HL-60/S4 treated with retinoic acid at 250 ng/mL for 4 days and 3 days (cell line): ENCODE measurements at regions not wholly inside any gene's neighbourhood (a gene's known extent, or its start where the extent isn't known, plus 50 kb on each side); places are given as distances from the start of the nearest gene placed in this dataset.

Experiments
- in situ Hi-C: fragments of 300-500 bp; cut with MboI; formaldehyde crosslinking; loops from 2 replicates; pipeline ENCODE4 v1.7.0; 2022; ENCODE audit warnings: low sequenced_read_pairs

GRCh38 chr5:14019768-14020290 lies 75.3 kb upstream of the DNAH5 start:
- in situ Hi-C loops = no loop called here

DNA sequence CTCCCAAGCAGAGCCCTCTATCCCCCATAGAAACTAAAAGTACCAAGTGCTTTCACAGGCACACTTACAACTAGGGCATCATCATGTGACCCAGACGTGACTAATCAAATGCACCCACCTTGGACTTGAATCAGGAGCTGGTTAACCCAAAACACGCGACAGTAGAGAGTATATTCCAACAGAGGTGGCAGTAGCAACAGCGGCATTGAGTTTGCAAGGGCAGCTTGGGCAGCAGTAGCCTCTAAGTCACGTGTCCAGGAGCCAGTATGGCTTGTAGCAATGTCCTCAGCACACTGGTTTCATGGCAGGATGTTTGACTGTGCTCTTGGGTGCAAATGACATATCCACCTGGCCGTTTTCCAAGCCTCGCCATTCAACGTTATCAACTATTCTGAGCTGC lies 73.4 kb upstream of the DNAH5 start:
- in situ Hi-C loops = no loop called here

DNA sequence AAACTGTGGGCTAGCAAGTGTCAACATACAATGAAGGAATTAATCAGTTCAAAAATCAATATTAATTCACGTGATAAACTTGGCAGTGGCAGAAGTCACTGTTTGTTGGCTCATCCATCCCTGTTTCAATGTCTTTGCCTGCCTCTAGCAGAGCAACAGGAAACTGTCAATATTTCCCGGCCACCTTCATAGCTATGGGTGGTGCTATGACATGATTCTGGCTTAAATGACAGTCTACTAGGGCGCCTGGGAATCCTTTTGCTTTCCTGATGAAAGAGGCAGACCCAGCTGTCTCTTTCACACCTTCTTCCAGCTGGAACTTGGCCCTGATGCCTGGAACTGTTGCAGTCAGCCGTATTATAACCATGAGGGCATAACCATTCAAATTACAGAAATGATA lies 72.1 kb upstream of the DNAH5 start:
- in situ Hi-C loops = no loop called here

DNA sequence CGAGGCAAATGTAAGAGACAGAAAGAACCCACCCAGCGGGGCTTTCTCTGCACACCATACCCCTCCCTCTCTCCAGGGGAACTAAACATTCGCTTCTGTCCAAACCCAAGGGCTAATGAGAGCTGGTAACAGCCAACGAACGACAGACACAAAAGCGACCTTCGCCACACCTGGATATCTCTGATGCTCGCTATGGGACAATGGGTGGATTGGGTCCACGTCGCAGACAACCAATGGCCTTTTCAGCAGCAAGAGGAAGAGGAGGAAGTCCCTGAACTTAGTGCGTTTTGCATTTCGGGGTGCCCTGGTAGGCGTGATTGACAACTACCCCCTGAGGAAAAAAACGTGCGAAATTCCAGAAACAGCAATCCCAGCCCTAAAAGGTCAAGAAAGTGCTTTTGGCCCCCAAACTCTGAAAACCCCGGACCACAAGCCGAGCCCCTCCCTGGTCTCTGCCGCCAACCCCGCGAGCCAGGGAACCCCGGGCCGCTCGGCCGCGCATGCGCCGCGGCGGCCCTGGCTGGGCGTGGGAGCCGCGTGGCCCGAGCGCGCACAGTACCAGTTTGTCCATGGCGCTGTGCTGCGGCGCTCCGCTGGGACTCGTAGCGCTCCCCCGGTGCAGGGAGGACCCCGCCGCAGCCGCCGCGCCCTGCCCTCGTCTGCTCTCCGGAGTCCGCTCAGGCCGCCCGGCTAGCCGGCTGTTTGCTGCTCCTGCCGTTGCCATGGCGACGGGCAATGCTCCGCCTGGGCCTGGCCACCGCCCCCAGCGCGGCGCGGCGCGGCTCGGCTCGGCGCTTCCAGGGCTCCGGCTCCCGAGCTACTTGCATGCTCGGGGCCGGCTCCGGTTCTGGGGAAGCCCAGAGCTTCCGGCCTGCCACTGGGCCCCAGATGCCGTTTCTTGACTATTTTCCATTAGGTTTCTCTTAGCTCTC lies 66.9 kb upstream of the DNAH5 start:
- in situ Hi-C loops = no loop called here

GRCh38 chr5:14009575-14009974 lies 65.1 kb upstream of the DNAH5 start:
- in situ Hi-C loops = no loop called here

DNA sequence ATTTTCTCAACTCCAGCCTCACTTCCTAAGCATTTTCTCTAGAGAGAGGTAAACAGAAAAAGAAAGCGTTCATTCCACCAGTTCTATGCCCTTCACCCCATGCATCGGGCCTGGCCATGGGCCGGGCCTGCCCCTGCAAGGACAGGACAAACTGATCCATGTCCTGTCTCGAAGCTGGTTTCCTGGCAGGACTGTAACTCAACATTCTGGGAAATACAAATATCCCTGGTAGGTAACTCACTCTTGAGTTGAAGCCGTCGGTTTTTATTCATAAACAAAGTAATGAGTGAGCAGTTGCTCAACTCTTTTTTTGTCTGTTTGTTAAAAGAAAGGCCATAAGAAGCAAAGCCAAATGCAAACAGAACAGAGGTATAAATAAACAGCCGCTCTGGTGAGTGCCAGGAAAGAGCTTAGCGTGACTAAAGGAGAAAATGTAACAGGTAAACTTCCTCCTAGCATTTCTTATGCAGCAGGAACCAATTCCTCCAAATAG lies 64.4 kb upstream of the DNAH5 start:
- in situ Hi-C loops = no loop called here

GRCh38 chr5:14006823-14007520 lies 62.5 kb upstream of the DNAH5 start:
- in situ Hi-C loops = no loop called here

DNA sequence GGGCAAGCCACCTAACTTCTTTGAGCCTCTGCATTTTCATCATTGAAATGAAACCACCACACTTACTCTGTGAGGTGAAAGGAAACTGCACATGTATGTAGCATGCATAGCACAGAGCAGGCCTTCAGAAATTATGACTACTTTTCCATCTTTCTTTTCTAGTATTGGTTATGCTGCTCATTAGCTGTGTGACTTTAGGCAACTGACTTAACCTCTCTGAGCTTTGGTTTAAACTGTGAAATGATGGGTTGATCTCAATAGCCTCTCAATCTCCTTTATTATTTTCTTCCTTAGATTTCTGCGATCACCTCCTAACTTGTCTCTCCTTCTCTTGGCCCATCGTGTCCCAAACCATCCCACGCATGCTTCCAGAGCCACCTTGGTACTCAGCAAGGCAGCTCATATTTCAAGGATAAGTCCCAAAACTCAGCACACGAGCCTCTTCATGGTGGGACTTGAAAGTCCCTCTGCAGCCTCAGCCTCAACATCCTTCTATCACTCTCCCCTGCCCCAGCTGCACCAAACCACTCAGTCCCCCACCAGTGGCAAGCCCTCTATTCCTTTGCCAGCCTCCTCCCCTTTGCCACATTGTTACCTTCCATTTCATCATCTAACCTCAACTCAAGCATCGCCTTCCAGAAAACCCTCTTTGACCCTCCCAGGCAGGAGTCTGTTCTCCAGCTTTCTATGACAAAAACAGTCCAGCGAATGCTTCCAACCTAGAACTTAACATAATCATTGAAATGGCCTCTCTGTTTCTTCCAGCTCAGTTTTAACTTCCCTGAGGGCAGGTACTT lies 60.3 kb upstream of the DNAH5 start:
- in situ Hi-C loops = no loop called here

DNA sequence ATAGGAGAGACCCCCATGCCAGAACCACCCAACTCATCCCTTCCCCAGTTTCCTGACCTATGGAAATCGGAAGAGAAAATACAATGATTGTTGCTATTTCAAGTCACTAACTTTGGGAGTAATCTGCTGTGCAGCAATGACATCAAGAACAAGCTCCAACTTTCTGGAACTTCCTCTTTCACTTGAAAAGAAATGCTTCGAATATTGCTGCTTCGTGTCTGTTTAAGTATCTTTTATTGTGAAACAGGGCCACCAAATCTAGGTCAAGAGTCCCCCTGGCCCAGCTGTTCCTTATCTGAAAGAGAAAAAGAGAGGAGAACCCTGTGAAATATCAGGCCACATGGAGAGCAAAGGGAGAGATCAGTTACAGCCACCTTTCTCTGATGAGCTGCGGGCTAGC lies 59.4 kb upstream of the DNAH5 start:
- in situ Hi-C loops = no loop called here

GRCh38 chr5:14003513-14003912 lies 59.0 kb upstream of the DNAH5 start:
- in situ Hi-C loops = no loop called here

DNA sequence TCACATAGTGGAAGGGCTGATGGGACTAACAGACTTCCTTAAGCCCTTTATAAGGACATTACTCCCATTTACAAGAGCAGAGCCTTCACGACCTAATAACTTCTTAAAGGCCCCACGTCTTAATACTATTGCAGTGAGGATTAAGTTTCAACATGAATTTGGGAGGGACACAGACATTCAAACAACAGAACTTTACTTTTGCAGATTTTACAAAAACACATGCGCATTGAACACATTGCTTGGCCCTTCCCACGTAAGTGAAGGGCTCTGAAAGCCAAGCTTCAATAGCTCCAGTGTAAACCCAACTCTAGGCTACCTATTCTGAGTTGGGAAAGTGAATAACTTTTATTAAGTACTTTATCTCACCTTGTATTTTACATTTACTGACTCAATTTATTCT lies 53.8 kb upstream of the DNAH5 start:
- in situ Hi-C loops = loop anchor here (25.0 kb wide), 1 partner anchor 639 kb away; no protein-coding TSS in a partner anchor

GRCh38 chr5:13997514-13997913 lies 53.0 kb upstream of the DNAH5 start:
- in situ Hi-C loops = loop anchor here (25.0 kb wide), 1 partner anchor 640 kb away; no protein-coding TSS in a partner anchor

DNA sequence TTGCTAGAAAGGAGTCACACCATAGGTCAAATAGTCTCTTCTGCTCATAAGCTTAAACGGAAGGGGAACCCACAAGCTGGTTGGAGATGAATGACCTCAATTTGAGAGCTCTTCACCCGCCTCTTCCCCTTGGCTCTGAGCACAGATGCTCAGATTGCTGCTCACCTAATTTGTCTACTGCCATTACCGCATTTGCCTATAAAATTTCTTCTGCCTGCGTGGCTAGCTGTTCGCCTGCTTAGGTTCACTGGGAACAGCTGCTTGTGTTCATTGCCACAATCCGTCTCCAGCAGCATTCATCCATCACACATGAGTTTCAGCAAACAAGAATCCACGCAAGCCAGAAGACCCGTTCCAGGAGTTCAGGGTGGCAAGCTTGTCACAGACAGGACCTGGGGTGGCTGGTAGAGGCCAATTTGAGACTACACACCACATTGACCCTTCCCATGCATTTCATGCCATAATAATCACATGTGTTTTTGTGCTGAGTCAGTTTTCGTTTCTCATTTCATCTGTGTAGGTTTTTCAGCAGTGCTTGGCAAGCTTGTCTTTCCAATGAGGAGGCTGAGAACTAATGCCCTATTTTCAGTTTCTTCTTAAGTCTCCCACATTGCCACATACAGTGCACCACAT lies 50.2 kb upstream of the DNAH5 start:
- in situ Hi-C loops = loop anchor here (25.0 kb wide), 1 partner anchor 643 kb away; no protein-coding TSS in a partner anchor
